ENCODE measurements at regions not wholly inside any gene's neighbourhood (a gene's known extent, or its start where the extent isn't known, plus 50 kb on each side); places are given as distances from the start of the nearest gene placed in this dataset.

DNA sequence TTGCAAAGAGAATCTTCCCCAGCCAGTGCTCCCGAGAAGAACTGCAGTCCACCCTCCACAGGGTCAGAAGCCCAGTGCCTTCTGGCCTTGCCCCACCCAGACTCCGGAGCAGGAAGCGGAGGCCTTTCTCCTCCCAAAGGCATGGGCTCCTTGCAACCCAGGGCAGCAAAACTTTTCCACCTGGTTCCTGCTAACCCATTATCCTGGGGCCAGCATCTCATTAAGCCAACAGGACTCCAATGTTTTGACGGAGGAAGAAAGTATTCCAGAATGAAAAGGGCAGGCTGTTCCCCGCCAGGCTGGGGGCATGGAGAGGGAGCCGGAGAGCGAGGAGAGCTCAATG lies 88.1 kb downstream of the RTL6 start:
- no peaks in the 10 kb centered on the region for H3K9me3 Mint-ChIP-seq
- TF ChIP-seq, protein P1, sequence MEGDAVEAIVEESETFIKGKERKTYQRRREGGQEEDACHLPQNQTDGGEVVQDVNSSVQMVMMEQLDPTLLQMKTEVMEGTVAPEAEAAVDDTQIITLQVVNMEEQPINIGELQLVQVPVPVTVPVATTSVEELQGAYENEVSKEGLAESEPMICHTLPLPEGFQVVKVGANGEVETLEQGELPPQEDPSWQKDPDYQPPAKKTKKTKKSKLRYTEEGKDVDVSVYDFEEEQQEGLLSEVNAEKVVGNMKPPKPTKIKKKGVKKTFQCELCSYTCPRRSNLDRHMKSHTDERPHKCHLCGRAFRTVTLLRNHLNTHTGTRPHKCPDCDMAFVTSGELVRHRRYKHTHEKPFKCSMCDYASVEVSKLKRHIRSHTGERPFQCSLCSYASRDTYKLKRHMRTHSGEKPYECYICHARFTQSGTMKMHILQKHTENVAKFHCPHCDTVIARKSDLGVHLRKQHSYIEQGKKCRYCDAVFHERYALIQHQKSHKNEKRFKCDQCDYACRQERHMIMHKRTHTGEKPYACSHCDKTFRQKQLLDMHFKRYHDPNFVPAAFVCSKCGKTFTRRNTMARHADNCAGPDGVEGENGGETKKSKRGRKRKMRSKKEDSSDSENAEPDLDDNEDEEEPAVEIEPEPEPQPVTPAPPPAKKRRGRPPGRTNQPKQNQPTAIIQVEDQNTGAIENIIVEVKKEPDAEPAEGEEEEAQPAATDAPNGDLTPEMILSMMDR (conservative IDR thresholded peaks at IDR 0.05), result no peak
- peaks cover 25% of the 10 kb centered on the region for H3K4me1 Mint-ChIP-seq (ENCODE audit: unreplicated experiment)
- H3K27ac Mint-ChIP-seq, result no peak overlapping the region
- no peaks in the 10 kb centered on the region for H3K36me3 Mint-ChIP-seq
- no peak for DNase-seq (ENCODE audit: extremely low spot score, unreplicated experiment)
- peaks cover 6% of the 10 kb centered on the region for H3K27me3 Mint-ChIP-seq
- no peak overlapping the region for H3K4me3 Mint-ChIP-seq

DNA sequence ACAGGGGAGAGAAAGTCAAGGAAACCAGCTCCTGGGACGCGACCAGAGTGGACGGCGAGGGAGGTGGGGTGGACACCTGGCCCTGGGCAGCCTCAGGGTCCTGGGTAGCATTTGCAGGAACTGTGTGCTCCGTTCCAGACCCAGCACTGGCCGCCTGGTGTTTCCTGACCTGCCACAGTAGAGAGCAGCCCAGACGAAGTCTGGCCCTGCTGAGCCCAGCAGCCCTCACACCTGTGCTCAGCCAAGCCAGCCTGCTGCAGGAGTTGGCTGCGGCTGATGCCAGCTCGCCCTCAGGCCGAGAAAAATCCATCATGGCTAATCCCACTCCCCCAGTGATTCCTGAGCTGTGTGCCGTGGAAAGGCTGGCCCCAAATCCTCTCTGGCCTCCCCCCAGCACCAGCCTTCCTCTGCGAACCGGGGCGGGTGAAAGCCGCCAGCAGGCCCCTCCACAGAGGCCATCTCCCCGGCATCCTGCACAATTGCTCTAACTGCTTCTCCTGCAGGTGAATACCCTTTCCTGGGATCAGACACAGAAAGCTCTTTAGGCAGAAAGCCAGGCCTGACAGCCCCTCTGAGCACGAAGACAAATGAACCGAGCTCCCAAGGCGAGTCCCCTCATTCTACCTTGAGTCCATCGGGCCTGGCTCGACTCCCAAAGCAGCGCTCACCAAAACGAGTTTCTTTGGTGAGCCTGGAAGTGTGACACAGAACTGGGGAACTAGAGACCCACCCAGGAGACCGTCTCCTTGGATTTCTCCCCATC lies 88.6 kb downstream of the RTL6 start:
- H3K4me3 Mint-ChIP-seq, result no peak overlapping the region
- TF ChIP-seq, protein P1 (conservative IDR thresholded peaks at IDR 0.05), result no peak
- H3K27me3 Mint-ChIP-seq, result peaks cover 3% of the 10 kb centered on the region
- H3K9me3 Mint-ChIP-seq, result no peaks in the 10 kb centered on the region
- H3K36me3 Mint-ChIP-seq, result no peaks in the 10 kb centered on the region
- H3K27ac Mint-ChIP-seq, result no peak overlapping the region
- peaks cover 25% of the 10 kb centered on the region for H3K4me1 Mint-ChIP-seq (ENCODE audit: unreplicated experiment)
- no peak for DNase-seq (ENCODE audit: extremely low spot score, unreplicated experiment)

DNA sequence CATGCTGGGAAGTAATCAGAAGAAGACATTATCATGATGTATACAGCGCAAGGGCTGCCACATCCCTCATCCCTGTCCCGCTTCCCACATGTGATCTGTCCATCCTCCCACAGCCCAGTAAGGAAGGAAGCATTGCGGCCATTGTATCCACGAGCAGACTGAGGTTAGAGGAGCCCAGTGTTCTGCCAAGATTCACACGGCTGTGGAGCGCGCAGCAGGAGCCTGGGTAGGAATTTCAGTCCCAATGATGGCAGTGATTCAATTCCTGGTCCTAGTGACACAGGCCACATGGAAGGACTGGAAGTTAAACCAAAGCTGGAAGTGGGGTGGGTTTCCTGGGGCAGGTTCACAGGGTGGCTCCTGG lies 89.2 kb downstream of the RTL6 start:
- no peaks in the 10 kb centered on the region for H3K9me3 Mint-ChIP-seq
- H3K36me3 Mint-ChIP-seq, result no peaks in the 10 kb centered on the region
- TF ChIP-seq, protein P1 (conservative IDR thresholded peaks at IDR 0.05), result no peak
- no peak overlapping the region for H3K4me3 Mint-ChIP-seq
- peaks cover 3% of the 10 kb centered on the region for H3K27me3 Mint-ChIP-seq
- peaks cover 25% of the 10 kb centered on the region for H3K4me1 Mint-ChIP-seq (ENCODE audit: unreplicated experiment)
- DNase-seq (ENCODE audit: extremely low spot score, unreplicated experiment), result no peak
- H3K27ac Mint-ChIP-seq, result no peak overlapping the region

DNA sequence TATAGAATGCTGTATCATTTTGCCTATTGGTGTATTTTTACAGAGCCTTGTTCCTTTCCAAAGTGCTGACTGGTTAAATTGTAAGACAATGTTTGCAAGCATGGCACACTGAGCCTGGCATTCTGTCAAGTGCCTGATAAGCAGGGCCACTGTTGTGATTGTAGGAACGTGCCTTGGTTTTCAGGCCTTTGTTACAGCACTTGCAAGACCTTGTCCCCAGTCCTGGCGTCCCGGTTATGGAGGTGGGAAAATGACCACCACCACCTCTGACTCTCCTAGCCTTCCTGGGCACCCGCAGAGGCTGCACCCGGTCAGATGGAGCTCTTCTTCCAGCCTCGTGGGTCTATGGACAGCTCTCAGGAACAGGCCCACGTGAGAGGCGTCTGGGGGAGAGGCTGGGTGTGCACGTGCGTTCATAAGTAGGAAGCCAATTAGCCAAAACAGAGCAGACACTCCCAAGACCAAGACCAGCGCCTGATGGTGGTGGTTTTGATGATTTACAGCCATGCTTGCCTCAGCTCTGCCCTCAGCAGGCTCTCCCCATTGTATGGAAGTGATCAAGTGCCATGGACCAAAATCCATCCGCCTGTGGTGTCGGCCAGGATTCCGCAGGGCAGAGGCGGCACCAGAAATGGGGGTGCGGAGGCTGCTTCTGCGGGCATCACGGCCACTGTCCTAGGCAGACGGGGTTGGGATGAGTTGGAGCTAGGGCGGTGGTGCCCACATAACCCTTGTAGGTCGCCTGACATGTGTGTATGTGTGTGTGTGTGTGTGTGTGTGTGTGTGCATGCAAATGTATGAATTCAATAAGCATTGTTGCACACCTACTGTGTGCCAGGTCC lies 89.8 kb downstream of the RTL6 start:
- Mint-ChIP-seq H3K9me3 (no peaks in the 10 kb centered on the region), H3K27me3 (peaks cover 3% of the 10 kb centered on the region), H3K36me3 (no peaks in the 10 kb centered on the region), H3K4me3 (no peak overlapping the region), H3K27ac (no peak overlapping the region), H3K4me1 (ENCODE audit: unreplicated experiment) (peaks cover 22% of the 10 kb centered on the region)
- TF ChIP-seq, protein P1 (conservative IDR thresholded peaks at IDR 0.05), result no peak
- DNase-seq (ENCODE audit: extremely low spot score, unreplicated experiment), result no peak

DNA sequence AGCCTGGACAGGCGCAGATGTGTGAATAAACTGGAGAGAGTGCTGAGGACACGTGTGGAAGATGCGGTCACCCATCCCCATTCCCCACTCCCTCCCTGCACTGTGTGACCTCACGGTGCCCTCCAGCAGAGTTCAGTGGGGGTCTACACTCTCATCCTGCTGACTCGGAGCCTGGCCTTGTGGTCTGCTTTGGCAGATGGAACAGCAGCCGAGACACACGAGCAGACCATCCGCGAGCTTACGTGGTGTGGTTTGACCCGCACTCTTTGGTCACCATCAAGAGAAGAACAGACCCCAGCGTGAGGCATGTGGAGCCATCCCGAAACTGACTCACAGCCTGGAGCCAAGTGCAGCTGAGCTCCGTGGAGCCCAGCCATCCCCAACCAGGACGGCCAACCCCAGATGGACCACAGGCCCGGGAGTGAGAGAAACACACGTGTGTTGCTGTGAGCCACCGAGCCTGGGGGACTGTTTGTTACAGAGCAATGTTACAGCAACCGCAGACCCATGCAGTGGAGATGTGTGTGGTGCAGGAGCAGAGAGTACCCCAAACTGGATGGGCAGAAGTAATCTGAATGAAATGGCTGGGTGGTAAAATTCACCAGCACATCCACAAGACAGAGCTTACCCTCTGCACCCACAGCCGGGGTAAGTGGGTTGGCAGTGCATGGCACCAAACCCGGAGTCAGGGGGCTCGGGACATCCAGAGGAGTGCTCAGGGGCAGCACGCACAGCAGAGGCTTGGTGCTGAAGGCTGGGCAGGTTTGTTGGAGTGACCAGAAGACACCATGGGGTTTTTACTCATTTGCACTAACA lies 90.7 kb downstream of the RTL6 start:
- TF ChIP-seq, protein P1 (conservative IDR thresholded peaks at IDR 0.05), result no peak
- H3K9me3 Mint-ChIP-seq, result no peaks in the 10 kb centered on the region
- H3K36me3 Mint-ChIP-seq, result no peaks in the 10 kb centered on the region
- no peak overlapping the region for H3K4me3 Mint-ChIP-seq
- DNase-seq (ENCODE audit: extremely low spot score, unreplicated experiment), result no peak
- H3K27ac Mint-ChIP-seq, result no peak overlapping the region
- H3K4me1 Mint-ChIP-seq (ENCODE audit: unreplicated experiment), result peaks cover 16% of the 10 kb centered on the region
- no peaks in the 10 kb centered on the region for H3K27me3 Mint-ChIP-seq

All from type B pancreatic cell (in vitro differentiated cells).